Esophagus muscularis mucosa (tissue), 4 donors: ENCODE measurements at regions not wholly inside any gene's neighbourhood (a gene's known extent, or its start where the extent isn't known, plus 50 kb on each side); places are given as distances from the start of the nearest gene placed in this dataset.
"Not testable (repeated sequence)": the region's sequence is repeated elsewhere in the genome, so short reads cannot be mapped to it uniquely, and the experiment has no call there.

Experiments used
- DNase-seq: peaks from one replicate; pipeline ENCODE4 v3.0.0-alpha.2; 2017; ENCODE audit errors: extremely low spot score
- H3K27ac ChIP-seq, 4 donors: fragments of 200-600 bp; sonication (generic); replicated peaks in 1 of 4; 1 replicate in 3 of 4; 2 replicates in 1 of 4; pipeline ENCODE4 v1.5.1; 2016 to 2019; ENCODE audit warnings: mild to moderate bottlenecking in 1 of 4
- H3K27me3 ChIP-seq, 4 donors: fragments of 200-600 bp; sonication (generic); one replicate each; pipeline versions ENCODE4 v1.5.1 to v1.6.0; 2016 to 2019
- H3K36me3 ChIP-seq, 4 donors: fragments of 200-600 bp; sonication (generic); one replicate each; pipeline ENCODE4 v1.5.1; 2016 to 2019
- H3K4me1 ChIP-seq, 4 donors: fragments of 200-600 bp; sonication (generic); one replicate each; pipeline ENCODE4 v1.5.1; 2016 to 2019
- H3K4me3 ChIP-seq, 4 donors: fragments of 200-600 bp; sonication (generic); 1 replicate in 2 of 4; 2 replicates in 2 of 4; pipeline ENCODE4 v1.5.1; 2016 to 2019; ENCODE audit warnings: mild to moderate bottlenecking in 4 of 4, moderate library complexity in 1 of 4
- H3K9me3 ChIP-seq, 4 donors: fragments of 200-600 bp; sonication (generic); 1 replicate in 3 of 4; 2 replicates in 1 of 4; pipeline ENCODE4 v1.5.1; 2016 to 2019
- EP300 ChIP-seq: sonication (generic); formaldehyde crosslinking; IDR thresholded peaks from one replicate; pipeline ENCODE4 v1.6.1; 2017; ENCODE audit warnings: antibody characterized with exemption
- POLR2A ChIP-seq: fragments of 450-650 bp; IDR thresholded peaks from one replicate; pipeline ENCODE4 v1.6.1; 2017; ENCODE audit warnings: antibody characterized with exemption, moderate library complexity, mild to moderate bottlenecking, low read depth
- POLR2AphosphoS5 ChIP-seq, 2 donors: sonication (generic); formaldehyde crosslinking; IDR thresholded peaks; one replicate each; pipeline ENCODE4 v1.6.1; 2017; ENCODE audit warnings: antibody characterized with exemption in 2 of 2
- WGBS: methylation state at CpG from one replicate; pipeline ENCODE4 v1.1.5; 2018; 5-methylcytosine and 5-hydroxymethylcytosine counted together
- intact Hi-C: fragments of 100-400 bp; cut with DNase I; formaldehyde crosslinking; loops from one replicate; pipeline ENCODE4 v1.15.1; 2023
- TF ChIP-seq, protein P1 (sequence below), 3 experiments: fragments of 200-600 bp in 2 of 3; fragments of 450-650 bp in 1 of 3; sonication (generic) in 2 of 3; IDR thresholded peaks; one replicate each; pipeline ENCODE4 v1.5.1; 2017 to 2019; ENCODE audit warnings: antibody characterized with exemption in 3 of 3, mild to moderate bottlenecking in 2 of 3, moderate library complexity in 1 of 3

DNA sequence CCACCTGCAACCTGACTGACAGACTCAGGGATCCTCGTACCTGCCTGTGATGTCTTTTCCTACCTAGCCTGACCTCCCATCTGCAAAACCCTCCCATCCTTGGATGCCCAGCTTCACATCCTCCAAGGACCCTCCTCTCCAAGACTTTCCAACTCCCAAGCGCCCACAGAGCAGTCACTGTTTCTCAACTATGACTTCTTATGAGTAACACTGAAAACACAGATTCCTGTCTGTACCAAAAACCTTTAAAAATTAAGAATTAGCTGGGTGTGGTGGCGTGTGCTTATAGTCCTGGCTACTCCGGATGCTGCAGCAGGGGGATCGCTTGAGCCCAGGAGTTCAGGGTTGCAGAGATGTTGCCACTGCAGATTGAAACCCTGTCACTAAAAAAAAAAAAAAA is 181.9 kb downstream of the PSMG1 start:
- TF ChIP-seq POLR2A (no peak), EP300 (no peak), POLR2AphosphoS5 (IDR thresholded peaks at IDR 0.05) (no peak)
- TF ChIP-seq, protein P1, sequence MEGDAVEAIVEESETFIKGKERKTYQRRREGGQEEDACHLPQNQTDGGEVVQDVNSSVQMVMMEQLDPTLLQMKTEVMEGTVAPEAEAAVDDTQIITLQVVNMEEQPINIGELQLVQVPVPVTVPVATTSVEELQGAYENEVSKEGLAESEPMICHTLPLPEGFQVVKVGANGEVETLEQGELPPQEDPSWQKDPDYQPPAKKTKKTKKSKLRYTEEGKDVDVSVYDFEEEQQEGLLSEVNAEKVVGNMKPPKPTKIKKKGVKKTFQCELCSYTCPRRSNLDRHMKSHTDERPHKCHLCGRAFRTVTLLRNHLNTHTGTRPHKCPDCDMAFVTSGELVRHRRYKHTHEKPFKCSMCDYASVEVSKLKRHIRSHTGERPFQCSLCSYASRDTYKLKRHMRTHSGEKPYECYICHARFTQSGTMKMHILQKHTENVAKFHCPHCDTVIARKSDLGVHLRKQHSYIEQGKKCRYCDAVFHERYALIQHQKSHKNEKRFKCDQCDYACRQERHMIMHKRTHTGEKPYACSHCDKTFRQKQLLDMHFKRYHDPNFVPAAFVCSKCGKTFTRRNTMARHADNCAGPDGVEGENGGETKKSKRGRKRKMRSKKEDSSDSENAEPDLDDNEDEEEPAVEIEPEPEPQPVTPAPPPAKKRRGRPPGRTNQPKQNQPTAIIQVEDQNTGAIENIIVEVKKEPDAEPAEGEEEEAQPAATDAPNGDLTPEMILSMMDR (IDR thresholded peaks at IDR 0.05), result no peak
- 94% methylated on average over 5 of the region's 5 CpGs for WGBS
- H3K27me3 ChIP-seq, result no peaks in the 10 kb centered on the region
- no peaks in the 10 kb centered on the region for H3K36me3 ChIP-seq
- H3K4me3 ChIP-seq, result no peak overlapping the region
- peaks cover 36 to 43% (median 38%) of the 10 kb centered on the region in 4 donors for H3K4me1 ChIP-seq
- DNase-seq, result no peak
- intact Hi-C loops, result no loop called here
- H3K9me3 ChIP-seq, result no peaks in the 10 kb centered on the region
- peak overlapping the region in 2 of 4 donors; percentile 47 to 56 for H3K27ac ChIP-seq

DNA sequence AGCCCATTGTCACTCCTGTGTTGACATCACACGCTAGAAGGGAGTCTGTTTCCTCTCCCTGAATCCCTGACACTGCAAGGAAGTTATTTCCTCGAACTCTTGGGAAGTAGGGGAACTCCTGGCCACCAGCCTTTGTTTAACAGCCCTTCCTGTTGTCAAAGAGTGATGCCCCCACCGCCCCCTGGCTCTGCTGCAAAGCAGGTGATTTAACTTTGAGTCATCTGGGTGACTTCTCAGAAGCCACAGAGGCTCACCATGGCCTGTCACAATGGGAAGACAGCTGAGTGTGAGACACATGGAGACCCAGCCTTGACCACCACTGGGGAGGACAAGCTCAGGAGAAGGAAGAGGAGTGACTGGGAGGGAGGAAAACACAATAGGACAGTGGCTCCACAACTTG is 182.8 kb downstream of the PSMG1 start:
- Histone ChIP-seq H3K36me3 (no peaks in the 10 kb centered on the region), H3K27ac (peak overlapping the region; percentile 14 to 62 (median 38)), H3K4me1 (peaks cover 31 to 44% (median 38%) of the 10 kb centered on the region in 4 donors), H3K4me3 (no peak overlapping the region), H3K27me3 (no peaks in the 10 kb centered on the region), H3K9me3 (no peaks in the 10 kb centered on the region)
- 57% methylated on average over 3 of the region's 3 CpGs for WGBS
- DNase-seq, result no peak
- peak; percentile 47 for TF ChIP-seq POLR2AphosphoS5 (IDR thresholded peaks at IDR 0.05)
- TF ChIP-seq POLR2A, result no peak
- intact Hi-C loops, result no loop called here

DNA sequence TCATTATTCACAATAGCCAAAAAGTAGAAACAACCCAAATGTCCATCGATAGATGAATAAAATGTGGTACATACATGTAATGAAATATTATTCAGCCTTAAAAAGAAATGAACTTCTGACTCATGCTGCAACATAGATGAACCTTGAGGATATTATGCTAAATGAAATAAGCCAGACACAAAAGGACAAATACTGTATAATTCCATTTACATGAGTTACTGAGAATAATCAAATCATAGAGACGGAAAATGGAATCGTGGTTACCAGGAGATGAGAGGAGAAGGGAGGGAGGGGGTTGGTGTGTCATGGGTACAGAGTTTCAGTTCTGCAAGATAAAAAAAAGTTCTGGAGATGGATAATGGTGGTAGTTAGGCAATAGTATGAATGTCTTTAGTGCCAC is 184.1 kb downstream of the PSMG1 start:
- Histone ChIP-seq H3K27me3 (no peaks in the 10 kb centered on the region), H3K27ac (no peak overlapping the region), H3K9me3 (no peaks in the 10 kb centered on the region), H3K4me3 (no peak overlapping the region), H3K36me3 (no peaks in the 10 kb centered on the region), H3K4me1 (peaks cover 24 to 45% (median 34%) of the 10 kb centered on the region in 4 donors)
- no peak for DNase-seq
- intact Hi-C loops, result no loop called here
- WGBS, result 86% methylated on average over 3 of the region's 3 CpGs
- TF ChIP-seq, protein P1 (IDR thresholded peaks at IDR 0.05), result no peak
- TF ChIP-seq POLR2AphosphoS5 (IDR thresholded peaks at IDR 0.05) (no peak), EP300 (no peak), POLR2A (no peak)

DNA sequence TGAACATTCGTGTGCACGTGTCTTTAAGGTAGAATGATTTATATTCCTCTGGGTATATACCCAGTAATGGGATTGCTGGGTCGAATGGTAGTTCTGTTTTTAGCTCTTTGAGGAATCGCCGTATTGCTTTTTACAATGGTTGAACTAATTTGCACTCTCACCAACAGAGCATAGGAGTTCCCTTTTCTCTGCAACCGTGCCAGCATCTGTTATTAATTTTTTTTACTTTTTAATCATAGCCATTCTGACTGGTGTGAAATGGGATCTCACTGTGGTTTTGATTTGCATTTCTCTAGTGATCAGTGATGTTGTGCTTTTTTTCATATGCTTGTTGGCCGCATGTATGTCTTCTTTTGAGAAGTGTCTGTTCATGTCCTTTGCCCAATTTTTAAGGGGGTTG is 185.0 kb downstream of the PSMG1 start:
- WGBS, result 83% methylated on average over 7 of the region's 7 CpGs
- DNase-seq, H3K9me3 ChIP-seq, H3K4me3 ChIP-seq, H3K27ac ChIP-seq, H3K36me3 ChIP-seq, intact Hi-C loops, H3K27me3 ChIP-seq: not testable (repeated sequence)
- peaks cover 26 to 45% (median 35%) of the 10 kb centered on the region in 4 donors for H3K4me1 ChIP-seq

DNA sequence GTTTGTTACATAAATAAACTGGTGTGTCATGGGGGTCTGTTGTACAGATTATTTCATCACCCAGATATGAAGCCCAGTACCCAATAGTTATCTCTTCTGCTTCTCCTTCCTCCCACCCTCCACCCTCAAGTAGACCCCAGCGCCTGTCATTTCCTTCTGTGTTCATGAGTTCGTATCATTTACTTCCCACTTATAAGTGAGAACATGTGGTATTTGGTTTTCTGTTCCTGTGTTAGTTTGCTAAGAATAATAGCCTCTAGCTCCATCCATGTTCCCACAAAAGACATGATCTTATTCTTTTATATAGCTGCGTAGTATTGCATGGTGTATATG is 185.4 kb downstream of the PSMG1 start:
- intact Hi-C loops, result not testable (repeated sequence)
- 87% methylated on average over 3 of the region's 3 CpGs for WGBS

DNA sequence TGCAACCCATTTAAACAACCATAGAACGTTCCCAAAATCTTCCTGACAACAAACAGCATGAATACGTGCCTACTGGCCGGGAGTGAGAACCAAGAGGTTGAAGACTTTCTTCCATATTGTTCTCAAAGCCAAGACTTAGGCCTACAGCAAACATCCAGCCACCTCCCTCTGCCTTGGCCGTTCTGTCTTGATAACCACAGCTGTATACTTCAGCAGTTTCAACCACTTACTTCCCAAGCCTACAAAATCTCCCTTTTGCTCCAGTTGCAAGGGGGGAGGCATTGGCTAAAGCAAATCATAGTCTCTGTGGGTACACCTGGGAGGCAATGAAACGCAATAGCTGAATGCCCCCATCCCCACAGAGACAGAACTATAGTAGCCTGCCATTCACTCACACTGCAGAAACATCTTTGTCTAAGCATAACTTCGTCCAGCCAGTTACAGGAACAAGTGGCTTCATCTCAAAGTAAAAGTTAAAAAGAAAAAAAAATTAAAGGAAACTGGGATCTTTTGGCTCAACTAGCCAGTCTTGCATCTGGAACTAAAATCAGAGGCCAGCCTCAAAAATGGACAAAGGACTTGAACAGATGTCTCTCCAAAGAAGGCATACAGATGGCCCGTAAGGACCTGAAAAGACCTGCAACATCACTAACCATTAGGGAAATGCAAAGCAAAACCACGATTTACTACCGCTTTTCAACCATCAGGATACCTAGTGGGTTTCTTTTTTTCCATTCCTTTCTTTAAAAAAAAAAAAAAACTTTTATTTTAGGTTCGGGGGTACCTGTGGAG is 186.0 kb downstream of the PSMG1 start:
- Histone ChIP-seq H3K27me3 (no peaks in the 10 kb centered on the region), H3K36me3 (no peaks in the 10 kb centered on the region), H3K27ac (no peak overlapping the region), H3K4me3 (no peak overlapping the region), H3K9me3 (no peaks in the 10 kb centered on the region), H3K4me1 (peaks cover 29 to 50% (median 40%) of the 10 kb centered on the region in 4 donors)
- no peak for TF ChIP-seq POLR2A
- no peak for TF ChIP-seq EP300
- TF ChIP-seq, protein P1 (IDR thresholded peaks at IDR 0.05), result no peak
- TF ChIP-seq POLR2AphosphoS5 (IDR thresholded peaks at IDR 0.05), result no peak
- WGBS, result 74% methylated on average over 10 of the region's 10 CpGs
- no peak for DNase-seq
- intact Hi-C loops, result no loop called here

More for the DNA sequence above, 185.4 kb downstream of the PSMG1 start:
- peaks cover 25 to 45% (median 37%) of the 10 kb centered on the region in 4 donors for H3K4me1 ChIP-seq
- not testable (repeated sequence) for H3K9me3 ChIP-seq, H3K36me3 ChIP-seq, H3K4me3 ChIP-seq, DNase-seq, H3K27ac ChIP-seq, H3K27me3 ChIP-seq
